ENCODE measurements at regions not wholly inside any gene's neighbourhood (a gene's known extent, or its start where the extent isn't known, plus 50 kb on each side); places are given as distances from the start of the nearest gene placed in this dataset.

DNA sequence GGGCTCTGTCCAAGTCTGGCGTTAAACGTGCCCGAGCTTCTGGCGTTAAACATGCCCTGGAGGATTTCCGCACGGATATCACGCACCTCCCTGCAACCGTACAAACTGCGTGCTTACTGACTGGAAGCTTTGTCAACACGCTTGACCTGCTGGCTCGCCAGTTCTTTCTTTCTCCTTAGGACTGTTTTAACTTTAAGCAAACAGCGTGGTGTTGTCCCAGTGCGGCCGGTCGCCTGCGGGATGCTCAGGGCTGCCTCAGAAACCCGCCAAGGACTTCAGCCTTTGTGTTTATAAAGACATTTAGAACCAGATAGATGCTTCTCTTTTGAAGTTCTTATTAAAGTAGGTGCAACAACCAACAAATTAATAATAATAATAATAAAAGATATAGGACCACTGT is 946.0 kb downstream of the RAB28 start:
- TF ChIP-seq EGR1 (IDR thresholded peaks at IDR 0.05; ENCODE audit: low read depth in 2 of 2) (no peak), FOXA1 (IDR thresholded peaks at IDR 0.05) (no peak), YY1 (IDR thresholded peaks at IDR 0.05) (no peak), HNF4G (IDR thresholded peaks at IDR 0.05) (no peak), SP1 (IDR thresholded peaks at IDR 0.05) (no peak), FOXA2 (IDR thresholded peaks at IDR 0.05) (no peak)
- TF ChIP-seq, protein P1, sequence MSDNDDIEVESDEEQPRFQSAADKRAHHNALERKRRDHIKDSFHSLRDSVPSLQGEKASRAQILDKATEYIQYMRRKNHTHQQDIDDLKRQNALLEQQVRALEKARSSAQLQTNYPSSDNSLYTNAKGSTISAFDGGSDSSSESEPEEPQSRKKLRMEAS (IDR thresholded peaks at IDR 0.05) = no peak
- TF ChIP-seq, protein P2, sequence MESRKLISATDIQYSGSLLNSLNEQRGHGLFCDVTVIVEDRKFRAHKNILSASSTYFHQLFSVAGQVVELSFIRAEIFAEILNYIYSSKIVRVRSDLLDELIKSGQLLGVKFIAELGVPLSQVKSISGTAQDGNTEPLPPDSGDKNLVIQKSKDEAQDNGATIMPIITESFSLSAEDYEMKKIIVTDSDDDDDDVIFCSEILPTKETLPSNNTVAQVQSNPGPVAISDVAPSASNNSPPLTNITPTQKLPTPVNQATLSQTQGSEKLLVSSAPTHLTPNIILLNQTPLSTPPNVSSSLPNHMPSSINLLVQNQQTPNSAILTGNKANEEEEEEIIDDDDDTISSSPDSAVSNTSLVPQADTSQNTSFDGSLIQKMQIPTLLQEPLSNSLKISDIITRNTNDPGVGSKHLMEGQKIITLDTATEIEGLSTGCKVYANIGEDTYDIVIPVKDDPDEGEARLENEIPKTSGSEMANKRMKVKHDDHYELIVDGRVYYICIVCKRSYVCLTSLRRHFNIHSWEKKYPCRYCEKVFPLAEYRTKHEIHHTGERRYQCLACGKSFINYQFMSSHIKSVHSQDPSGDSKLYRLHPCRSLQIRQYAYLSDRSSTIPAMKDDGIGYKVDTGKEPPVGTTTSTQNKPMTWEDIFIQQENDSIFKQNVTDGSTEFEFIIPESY (IDR thresholded peaks at IDR 0.05) = no peak
- TF ChIP-seq, protein P3, sequence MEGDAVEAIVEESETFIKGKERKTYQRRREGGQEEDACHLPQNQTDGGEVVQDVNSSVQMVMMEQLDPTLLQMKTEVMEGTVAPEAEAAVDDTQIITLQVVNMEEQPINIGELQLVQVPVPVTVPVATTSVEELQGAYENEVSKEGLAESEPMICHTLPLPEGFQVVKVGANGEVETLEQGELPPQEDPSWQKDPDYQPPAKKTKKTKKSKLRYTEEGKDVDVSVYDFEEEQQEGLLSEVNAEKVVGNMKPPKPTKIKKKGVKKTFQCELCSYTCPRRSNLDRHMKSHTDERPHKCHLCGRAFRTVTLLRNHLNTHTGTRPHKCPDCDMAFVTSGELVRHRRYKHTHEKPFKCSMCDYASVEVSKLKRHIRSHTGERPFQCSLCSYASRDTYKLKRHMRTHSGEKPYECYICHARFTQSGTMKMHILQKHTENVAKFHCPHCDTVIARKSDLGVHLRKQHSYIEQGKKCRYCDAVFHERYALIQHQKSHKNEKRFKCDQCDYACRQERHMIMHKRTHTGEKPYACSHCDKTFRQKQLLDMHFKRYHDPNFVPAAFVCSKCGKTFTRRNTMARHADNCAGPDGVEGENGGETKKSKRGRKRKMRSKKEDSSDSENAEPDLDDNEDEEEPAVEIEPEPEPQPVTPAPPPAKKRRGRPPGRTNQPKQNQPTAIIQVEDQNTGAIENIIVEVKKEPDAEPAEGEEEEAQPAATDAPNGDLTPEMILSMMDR (IDR thresholded peaks at IDR 0.05; ENCODE audit: low read depth, low read length, missing input control) = no peak
- TF ChIP-seq, protein P4, sequence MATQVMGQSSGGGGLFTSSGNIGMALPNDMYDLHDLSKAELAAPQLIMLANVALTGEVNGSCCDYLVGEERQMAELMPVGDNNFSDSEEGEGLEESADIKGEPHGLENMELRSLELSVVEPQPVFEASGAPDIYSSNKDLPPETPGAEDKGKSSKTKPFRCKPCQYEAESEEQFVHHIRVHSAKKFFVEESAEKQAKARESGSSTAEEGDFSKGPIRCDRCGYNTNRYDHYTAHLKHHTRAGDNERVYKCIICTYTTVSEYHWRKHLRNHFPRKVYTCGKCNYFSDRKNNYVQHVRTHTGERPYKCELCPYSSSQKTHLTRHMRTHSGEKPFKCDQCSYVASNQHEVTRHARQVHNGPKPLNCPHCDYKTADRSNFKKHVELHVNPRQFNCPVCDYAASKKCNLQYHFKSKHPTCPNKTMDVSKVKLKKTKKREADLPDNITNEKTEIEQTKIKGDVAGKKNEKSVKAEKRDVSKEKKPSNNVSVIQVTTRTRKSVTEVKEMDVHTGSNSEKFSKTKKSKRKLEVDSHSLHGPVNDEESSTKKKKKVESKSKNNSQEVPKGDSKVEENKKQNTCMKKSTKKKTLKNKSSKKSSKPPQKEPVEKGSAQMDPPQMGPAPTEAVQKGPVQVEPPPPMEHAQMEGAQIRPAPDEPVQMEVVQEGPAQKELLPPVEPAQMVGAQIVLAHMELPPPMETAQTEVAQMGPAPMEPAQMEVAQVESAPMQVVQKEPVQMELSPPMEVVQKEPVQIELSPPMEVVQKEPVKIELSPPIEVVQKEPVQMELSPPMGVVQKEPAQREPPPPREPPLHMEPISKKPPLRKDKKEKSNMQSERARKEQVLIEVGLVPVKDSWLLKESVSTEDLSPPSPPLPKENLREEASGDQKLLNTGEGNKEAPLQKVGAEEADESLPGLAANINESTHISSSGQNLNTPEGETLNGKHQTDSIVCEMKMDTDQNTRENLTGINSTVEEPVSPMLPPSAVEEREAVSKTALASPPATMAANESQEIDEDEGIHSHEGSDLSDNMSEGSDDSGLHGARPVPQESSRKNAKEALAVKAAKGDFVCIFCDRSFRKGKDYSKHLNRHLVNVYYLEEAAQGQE (IDR thresholded peaks at IDR 0.05) = no peak
- no peaks in the 10 kb centered on the region for H3K4me1 ChIP-seq (ENCODE audit: control insufficient read depth in 4 of 4, insufficient read depth in 4 of 4, low read length in 3 of 4)
- no peak for DNase-seq (ENCODE audit: low spot score)
- no peak overlapping the region for H3K9ac ChIP-seq (ENCODE audit: low read depth in 1 of 2, low read length in 2 of 2)
- no peaks in the 10 kb centered on the region for H3K9me3 ChIP-seq (ENCODE audit: control insufficient read depth in 4 of 4, low read length in 3 of 4)
- no peaks in the 10 kb centered on the region for H3K27me3 ChIP-seq (ENCODE audit: control insufficient read depth in 4 of 4, insufficient read depth in 4 of 4, low read length in 3 of 4)
- no peak overlapping the region for H3K27ac ChIP-seq (ENCODE audit: low read depth in 1 of 2, low read length in 2 of 2)
- WGBS = 77% methylated on average over 17 of the region's 17 CpGs
- H3K4me3 ChIP-seq (ENCODE audit: low read depth in 1 of 3, low read length in 3 of 3) = no peak overlapping the region
- no peaks in the 10 kb centered on the region for H3K36me3 ChIP-seq (ENCODE audit: control insufficient read depth in 4 of 4, insufficient read depth in 3 of 4, low read depth in 1 of 4, low read length in 3 of 4)

DNA sequence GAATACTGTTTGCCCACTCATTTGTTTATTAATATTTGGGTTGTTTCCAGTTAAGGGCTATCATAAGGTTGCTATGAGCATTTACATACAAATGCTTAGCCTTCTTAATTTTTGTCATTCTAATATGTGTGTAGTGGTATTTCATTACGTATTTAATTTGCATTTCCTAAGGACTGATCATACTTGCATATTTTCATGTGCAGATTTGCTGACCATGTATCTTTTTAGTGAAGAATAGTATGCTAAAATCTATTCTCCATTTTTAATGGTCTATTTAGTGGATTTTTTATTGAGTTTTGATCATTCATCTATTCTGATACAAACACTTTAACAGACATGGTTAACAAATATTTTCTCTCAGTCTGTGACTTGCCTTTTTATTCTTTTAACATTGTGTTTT is 949.5 kb downstream of the RAB28 start:
- 95% methylated on average over 1 of the region's 1 CpG for whole genome bisulfite sequencing
- Histone ChIP-seq H3K36me3 (ENCODE audit: control insufficient read depth in 4 of 4, insufficient read depth in 3 of 4, low read depth in 1 of 4, low read length in 3 of 4) (no peaks in the 10 kb centered on the region), H3K9me3 (ENCODE audit: control insufficient read depth in 4 of 4, low read length in 3 of 4) (no peaks in the 10 kb centered on the region)
- no peak for TF ChIP-seq HNF4G (IDR thresholded peaks at IDR 0.05)
- TF ChIP-seq, protein P1 (IDR thresholded peaks at IDR 0.05) = no peak
- TF ChIP-seq, protein P3 (IDR thresholded peaks at IDR 0.05; ENCODE audit: low read depth, low read length, missing input control) = no peak
- TF ChIP-seq, protein P5, sequence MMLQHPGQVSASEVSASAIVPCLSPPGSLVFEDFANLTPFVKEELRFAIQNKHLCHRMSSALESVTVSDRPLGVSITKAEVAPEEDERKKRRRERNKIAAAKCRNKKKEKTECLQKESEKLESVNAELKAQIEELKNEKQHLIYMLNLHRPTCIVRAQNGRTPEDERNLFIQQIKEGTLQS (IDR thresholded peaks at IDR 0.05) = no peak
- TF ChIP-seq FOXA2 (IDR thresholded peaks at IDR 0.05) = no peak
- no peak for TF ChIP-seq GABPA (IDR thresholded peaks at IDR 0.05 in 1 of 2, conservative IDR thresholded peaks at IDR 0.05 in 1 of 2)
- no peak for TF ChIP-seq HNF4A (conservative IDR thresholded peaks at IDR 0.05)
- TF ChIP-seq, protein P2 (IDR thresholded peaks at IDR 0.05) = no peak
- no peak for TF ChIP-seq RXRA (IDR thresholded peaks at IDR 0.05)
- TF ChIP-seq JUND (IDR thresholded peaks at IDR 0.05) = no peak
- TF ChIP-seq YY1 (IDR thresholded peaks at IDR 0.05) = no peak
- no peak for TF ChIP-seq SP1 (IDR thresholded peaks at IDR 0.05)

More for the DNA sequence above, 949.5 kb downstream of the RAB28 start:
- Histone ChIP-seq H3K27ac (ENCODE audit: low read depth in 1 of 2, low read length in 2 of 2) (no peak overlapping the region), H3K4me3 (ENCODE audit: low read depth in 1 of 3, low read length in 3 of 3) (no peak overlapping the region), H3K4me1 (ENCODE audit: control insufficient read depth in 4 of 4, insufficient read depth in 4 of 4, low read length in 3 of 4) (no peaks in the 10 kb centered on the region), H3K27me3 (ENCODE audit: control insufficient read depth in 4 of 4, insufficient read depth in 4 of 4, low read length in 3 of 4) (no peaks in the 10 kb centered on the region), H3K9ac (ENCODE audit: low read depth in 1 of 2, low read length in 2 of 2) (no peak overlapping the region)
- DNase-seq (ENCODE audit: low spot score) = no peak
